Transverse colon (tissue), 4 donors: ENCODE measurements at regions not wholly inside any gene's neighbourhood (a gene's known extent, or its start where the extent isn't known, plus 50 kb on each side); places are given as distances from the start of the nearest gene placed in this dataset.
"Not testable (repeated sequence)": the region's sequence is repeated elsewhere in the genome, so short reads cannot be mapped to it uniquely, and the experiment has no call there.

Experiments
- DNase-seq: peaks from one replicate; pipeline ENCODE4 v3.0.0-alpha.2; 2019
- H3K27ac ChIP-seq, 4 donors: fragments of 200-600 bp; sonication (generic); 2 replicates each; pipeline ENCODE4 v1.5.1; 2016 to 2018; ENCODE audit warnings: inconsistent platforms in 4 of 4
- H3K27me3 ChIP-seq: fragments of 200-600 bp; sonication (generic); 2 replicates; pipeline ENCODE4 v1.5.1; 2017; ENCODE audit warnings: inconsistent platforms
- H3K36me3 ChIP-seq, 4 donors: fragments of 200-600 bp; sonication (generic); 2 replicates each; pipeline ENCODE4 v1.5.1; 2017 to 2019; ENCODE audit warnings: inconsistent platforms in 4 of 4
- H3K4me1 ChIP-seq, 4 donors: fragments of 200-600 bp; sonication (generic); 2 replicates each; pipeline ENCODE4 v1.5.1; 2017 to 2020; ENCODE audit warnings: inconsistent platforms in 4 of 4
- H3K4me3 ChIP-seq, 4 donors: fragments of 200-600 bp; sonication (generic); 1 replicate in 1 of 4; 2 replicates in 3 of 4; pipeline versions ENCODE4 v1.5.1 to v1.6.1; 2017 to 2019; ENCODE audit warnings: inconsistent platforms in 4 of 4
- H3K9me3 ChIP-seq, 2 donors: fragments of 200-600 bp; sonication (generic); 2 replicates each; pipeline ENCODE4 v1.5.1; 2017 to 2019; ENCODE audit warnings: inconsistent platforms in 2 of 2
- CTCF ChIP-seq, 5 experiments: fragments of 200-600 bp in 3 of 5; fragments of 450-650 bp in 2 of 5; sonication (generic) in 3 of 5; IDR thresholded peaks; 1 replicate in 2 of 5; 2 replicates in 3 of 5; pipeline ENCODE4 v1.5.1; 2016 to 2017; ENCODE audit warnings: antibody characterized with exemption in 5 of 5, inconsistent platforms in 3 of 5, mild to moderate bottlenecking in 2 of 5, moderate library complexity in 1 of 5
- EP300 ChIP-seq: sonication (generic); formaldehyde crosslinking; IDR thresholded peaks from one replicate; pipeline ENCODE4 v1.6.1; 2017; ENCODE audit warnings: antibody characterized with exemption, low read depth
- POLR2A ChIP-seq: fragments of 450-650 bp; IDR thresholded peaks from one replicate; pipeline ENCODE4 v1.6.1; 2016; ENCODE audit warnings: antibody characterized with exemption, mild to moderate bottlenecking, moderate library complexity
- POLR2AphosphoS5 ChIP-seq, 3 donors: sonication (generic); formaldehyde crosslinking; IDR thresholded peaks; one replicate each; pipeline ENCODE4 v1.6.1; 2016; ENCODE audit warnings: antibody characterized with exemption in 3 of 3
- WGBS, 2 donors: methylation state at CpG; one replicate each; pipeline ENCODE4 v1.1.5; 2018; ENCODE audit warnings: low coverage in 1 of 2; 5-methylcytosine and 5-hydroxymethylcytosine counted together
- in situ Hi-C, 4 donors: fragments of 200-750 bp; cut with MboI; loops; one replicate each; pipeline versions ENCODE4 v1.15.0 to v1.15.1; 2017; ENCODE audit warnings: low sequenced_read_pairs in 3 of 4, low pct_ligation_motif_present in 1 of 4, low pct_unique_long_range_greater_than_20kb in 1 of 4
- intact Hi-C: fragments of 100-400 bp; cut with DNase I; formaldehyde crosslinking; loops from one replicate; pipeline ENCODE4 v1.15.1; 2023; ENCODE audit warnings: low total_unique reads

- DNase-seq, result no peak
- no peaks in the 10 kb centered on the region for H3K36me3 ChIP-seq
- no peaks in the 10 kb centered on the region for H3K4me1 ChIP-seq
- no peaks in the 10 kb centered on the region for H3K9me3 ChIP-seq
- in situ Hi-C loops, result no loop called here
- 80 to 96% methylated on average over 3 of the region's 3 CpGs for WGBS, 2 donors
- H3K27ac ChIP-seq, result no peak overlapping the region
- H3K4me3 ChIP-seq, result no peak overlapping the region
- no peaks in the 10 kb centered on the region for H3K27me3 ChIP-seq
- TF ChIP-seq EP300 (no peak), POLR2AphosphoS5 (IDR thresholded peaks at IDR 0.05) (no peak), CTCF (IDR thresholded peaks at IDR 0.05) (no peak), POLR2A (no peak)
- intact Hi-C loops, result no loop called here
Observed at GRCh38 chr2:195252018-195252417, 405.0 kb upstream of the SLC39A10 start.

- Histone ChIP-seq H3K27me3 (no peaks in the 10 kb centered on the region), H3K27ac (no peak overlapping the region), H3K4me1 (no peaks in the 10 kb centered on the region), H3K4me3 (no peak overlapping the region), H3K9me3 (no peaks in the 10 kb centered on the region), H3K36me3 (no peaks in the 10 kb centered on the region)
- in situ Hi-C loops, result no loop called here
- no peak for DNase-seq
- intact Hi-C loops, result no loop called here
- TF ChIP-seq POLR2AphosphoS5 (IDR thresholded peaks at IDR 0.05) (no peak), EP300 (no peak), CTCF (IDR thresholded peaks at IDR 0.05) (no peak)
Observed at GRCh38 chr2:195251214-195251613, 405.8 kb upstream of the SLC39A10 start.

GRCh38 chr2:195238826-195239225 lies 418.2 kb upstream of the SLC39A10 start:
- H3K4me1 ChIP-seq, result no peaks in the 10 kb centered on the region
- in situ Hi-C loops, result no loop called here

GRCh38 chr2:195238379-195238778 lies 418.6 kb upstream of the SLC39A10 start:
- no peaks in the 10 kb centered on the region for H3K36me3 ChIP-seq
- H3K4me3 ChIP-seq, result no peak overlapping the region
- intact Hi-C loops (no loop called here), in situ Hi-C loops (no loop called here)
- no peaks in the 10 kb centered on the region for H3K27me3 ChIP-seq
- no peak for TF ChIP-seq POLR2AphosphoS5 (IDR thresholded peaks at IDR 0.05)
- TF ChIP-seq CTCF (IDR thresholded peaks at IDR 0.05), result no peak
- no peak for TF ChIP-seq POLR2A
- TF ChIP-seq EP300, result no peak
- WGBS, 2 donors, result 7 to 12% methylated on average over 1 of the region's 1 CpG
- no peaks in the 10 kb centered on the region for H3K9me3 ChIP-seq
- no peaks in the 10 kb centered on the region for H3K4me1 ChIP-seq
- no peak overlapping the region for H3K27ac ChIP-seq
- DNase-seq, result no peak

More at GRCh38 chr2:195238826-195239225, 418.2 kb upstream of the SLC39A10 start:
- no peaks in the 10 kb centered on the region for H3K27me3 ChIP-seq
- TF ChIP-seq POLR2A (no peak), CTCF (IDR thresholded peaks at IDR 0.05) (no peak), EP300 (no peak), POLR2AphosphoS5 (IDR thresholded peaks at IDR 0.05) (no peak)
- H3K36me3 ChIP-seq, result no peaks in the 10 kb centered on the region
- no peak for DNase-seq
- H3K9me3 ChIP-seq, result no peaks in the 10 kb centered on the region
- H3K27ac ChIP-seq, result no peak overlapping the region
- no peak overlapping the region for H3K4me3 ChIP-seq
- intact Hi-C loops, result no loop called here
- 54 to 69% methylated on average over 3 of the region's 3 CpGs for WGBS, 2 donors

- H3K36me3 ChIP-seq, H3K27me3 ChIP-seq, intact Hi-C loops, H3K4me3 ChIP-seq, H3K9me3 ChIP-seq, H3K4me1 ChIP-seq, in situ Hi-C loops, H3K27ac ChIP-seq, DNase-seq: not testable (repeated sequence)
- 91 to 93% methylated on average over 3 to 20 of the region's 20 CpGs for WGBS, 2 donors
Observed at GRCh38 chr2:195228547-195228946, 428.5 kb upstream of the SLC39A10 start.
